ENCODE measurements at regions not wholly inside any gene's neighbourhood (a gene's known extent, or its start where the extent isn't known, plus 50 kb on each side); places are given as distances from the start of the nearest gene placed in this dataset.

DNA sequence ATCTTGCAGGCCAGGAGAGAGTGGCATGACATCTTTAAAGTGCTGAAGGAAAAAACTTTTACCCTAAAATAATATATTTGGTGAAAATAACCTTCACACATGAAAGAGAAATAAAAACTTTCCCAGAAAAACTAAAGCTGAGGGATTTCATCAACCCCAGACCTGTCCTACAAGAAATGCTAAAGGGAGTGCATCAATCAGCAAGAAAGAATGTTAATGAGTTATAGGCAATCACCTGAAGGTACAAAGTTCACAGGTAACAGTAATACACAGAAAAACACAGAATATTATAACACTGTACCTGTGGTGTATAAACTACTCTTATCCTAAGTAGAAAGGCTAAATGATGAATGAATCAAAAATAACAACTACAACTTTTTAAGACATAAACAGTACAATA is 249.2 kb upstream of the PKN2 start:
- TF ChIP-seq, protein P1, sequence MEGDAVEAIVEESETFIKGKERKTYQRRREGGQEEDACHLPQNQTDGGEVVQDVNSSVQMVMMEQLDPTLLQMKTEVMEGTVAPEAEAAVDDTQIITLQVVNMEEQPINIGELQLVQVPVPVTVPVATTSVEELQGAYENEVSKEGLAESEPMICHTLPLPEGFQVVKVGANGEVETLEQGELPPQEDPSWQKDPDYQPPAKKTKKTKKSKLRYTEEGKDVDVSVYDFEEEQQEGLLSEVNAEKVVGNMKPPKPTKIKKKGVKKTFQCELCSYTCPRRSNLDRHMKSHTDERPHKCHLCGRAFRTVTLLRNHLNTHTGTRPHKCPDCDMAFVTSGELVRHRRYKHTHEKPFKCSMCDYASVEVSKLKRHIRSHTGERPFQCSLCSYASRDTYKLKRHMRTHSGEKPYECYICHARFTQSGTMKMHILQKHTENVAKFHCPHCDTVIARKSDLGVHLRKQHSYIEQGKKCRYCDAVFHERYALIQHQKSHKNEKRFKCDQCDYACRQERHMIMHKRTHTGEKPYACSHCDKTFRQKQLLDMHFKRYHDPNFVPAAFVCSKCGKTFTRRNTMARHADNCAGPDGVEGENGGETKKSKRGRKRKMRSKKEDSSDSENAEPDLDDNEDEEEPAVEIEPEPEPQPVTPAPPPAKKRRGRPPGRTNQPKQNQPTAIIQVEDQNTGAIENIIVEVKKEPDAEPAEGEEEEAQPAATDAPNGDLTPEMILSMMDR (conservative IDR thresholded peaks at IDR 0.05): no peak
- Mint-ChIP-seq H3K4me3 (no peak overlapping the region), H3K36me3 (ENCODE audit: low read depth) (no peaks in the 10 kb centered on the region), H3K4me1 (no peaks in the 10 kb centered on the region), H3K27ac (no peak overlapping the region), H3K9me3 (peaks cover 9% of the 10 kb centered on the region), H3K27me3 (ENCODE audit: insufficient read depth) (no peaks in the 10 kb centered on the region)
- no peaks in the 10 kb centered on the region for H3K27me3 ChIP-seq (ENCODE audit: control insufficient read depth, insufficient read depth, low read length, poor library complexity, severe bottlenecking)
- H3K27ac ChIP-seq (ENCODE audit: low read depth, low read length): no peak overlapping the region
- no peak overlapping the region for H3K4me3 ChIP-seq (ENCODE audit: low read length)
- no peaks in the 10 kb centered on the region for H3K4me1 ChIP-seq (ENCODE audit: control insufficient read depth, insufficient read depth, low read length)
- H3K9ac ChIP-seq (ENCODE audit: extremely low read depth, low read length, poor library complexity, severe bottlenecking): no peak overlapping the region
- H3K36me3 ChIP-seq (ENCODE audit: control insufficient read depth, insufficient read depth, low read length): no peaks in the 10 kb centered on the region
- no peak for DNase-seq
- peaks cover 5% of the 10 kb centered on the region for H3K9me3 ChIP-seq (ENCODE audit: control insufficient read depth, low read length)

DNA sequence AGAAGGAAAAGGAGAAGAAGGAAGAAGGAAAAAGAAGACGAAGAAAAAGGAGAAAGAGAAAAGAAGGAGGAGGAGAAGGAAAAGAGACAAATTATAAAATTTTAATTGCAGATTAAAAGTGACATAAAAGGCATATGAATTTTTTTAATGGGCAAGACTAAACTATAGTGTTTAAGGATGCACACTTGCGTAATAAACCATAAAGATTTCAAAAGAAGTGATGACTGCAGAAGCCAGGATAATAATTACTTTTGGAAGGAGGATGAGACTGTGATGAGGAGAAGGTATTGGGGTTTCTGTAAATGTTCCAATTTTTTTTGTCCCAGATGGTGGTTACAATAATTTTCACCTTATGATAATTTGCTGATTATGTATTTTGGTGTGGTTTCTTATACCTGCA is 243.1 kb upstream of the PKN2 start:
- Mint-ChIP-seq H3K36me3 (ENCODE audit: low read depth) (no peaks in the 10 kb centered on the region), H3K27me3 (ENCODE audit: insufficient read depth) (no peaks in the 10 kb centered on the region), H3K4me3 (no peak overlapping the region), H3K27ac (no peak overlapping the region), H3K4me1 (no peaks in the 10 kb centered on the region), H3K9me3 (peaks cover 9% of the 10 kb centered on the region)
- Histone ChIP-seq H3K27ac (ENCODE audit: low read depth, low read length) (no peak overlapping the region), H3K4me1 (ENCODE audit: control insufficient read depth, insufficient read depth, low read length) (no peaks in the 10 kb centered on the region), H3K27me3 (ENCODE audit: control insufficient read depth, insufficient read depth, low read length, poor library complexity, severe bottlenecking) (no peaks in the 10 kb centered on the region), H3K9me3 (ENCODE audit: control insufficient read depth, low read length) (peaks cover 5% of the 10 kb centered on the region), H3K4me3 (ENCODE audit: low read length) (no peak overlapping the region), H3K36me3 (ENCODE audit: control insufficient read depth, insufficient read depth, low read length) (no peaks in the 10 kb centered on the region), H3K9ac (ENCODE audit: extremely low read depth, low read length, poor library complexity, severe bottlenecking) (no peak overlapping the region)
- DNase-seq: no peak
- 90% methylated on average over 2 of the region's 2 CpGs for WGBS, 2 experiments (ENCODE audit: insufficient coverage in 1 of 2, insufficient read length in 1 of 2)
- TF ChIP-seq, protein P1 (conservative IDR thresholded peaks at IDR 0.05): no peak

DNA sequence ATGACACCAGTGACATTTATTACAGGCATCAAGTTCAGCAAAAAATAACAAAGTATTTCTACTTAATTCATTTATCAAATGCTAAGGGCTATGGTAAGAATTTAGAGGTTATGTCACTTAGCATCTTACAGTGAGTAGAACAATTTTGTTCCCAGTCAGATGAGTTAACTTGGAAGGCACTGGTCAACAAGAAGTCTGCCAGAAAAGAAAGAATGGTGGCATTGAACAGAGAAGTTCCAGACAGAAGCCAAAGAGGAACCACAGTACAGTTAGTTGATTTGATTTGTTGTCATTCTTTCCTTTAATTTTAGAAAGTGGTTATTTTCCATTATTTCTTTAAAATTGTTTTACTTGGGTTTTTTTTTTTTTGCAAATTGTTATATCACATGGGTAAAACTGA is 232.2 kb upstream of the PKN2 start:
- Histone ChIP-seq H3K9ac (ENCODE audit: extremely low read depth, low read length, poor library complexity, severe bottlenecking) (no peak overlapping the region), H3K36me3 (ENCODE audit: control insufficient read depth, insufficient read depth, low read length) (no peaks in the 10 kb centered on the region), H3K4me3 (ENCODE audit: low read length) (no peak overlapping the region), H3K27ac (ENCODE audit: low read depth, low read length) (no peak overlapping the region), H3K4me1 (ENCODE audit: control insufficient read depth, insufficient read depth, low read length) (no peaks in the 10 kb centered on the region), H3K27me3 (ENCODE audit: control insufficient read depth, insufficient read depth, low read length, poor library complexity, severe bottlenecking) (no peaks in the 10 kb centered on the region), H3K9me3 (ENCODE audit: control insufficient read depth, low read length) (no peaks in the 10 kb centered on the region)
- Mint-ChIP-seq H3K27ac (no peak overlapping the region), H3K4me3 (no peak overlapping the region), H3K4me1 (peaks cover 7% of the 10 kb centered on the region), H3K9me3 (no peaks in the 10 kb centered on the region), H3K36me3 (ENCODE audit: low read depth) (no peaks in the 10 kb centered on the region), H3K27me3 (ENCODE audit: insufficient read depth) (no peaks in the 10 kb centered on the region)
- TF ChIP-seq, protein P1 (conservative IDR thresholded peaks at IDR 0.05): no peak
- DNase-seq: no peak
